ENCODE measurements at regions not wholly inside any gene's neighbourhood (a gene's known extent, or its start where the extent isn't known, plus 50 kb on each side); places are given as distances from the start of the nearest gene placed in this dataset.
"Not testable (repeated sequence)": the region's sequence is repeated elsewhere in the genome, so short reads cannot be mapped to it uniquely, and the experiment has no call there.

GRCh38 chr1:164163289-164163849, 395.6 kb upstream of the PBX1 start:
- DNase-seq (ENCODE audit: low read depth) = no peak

DNA sequence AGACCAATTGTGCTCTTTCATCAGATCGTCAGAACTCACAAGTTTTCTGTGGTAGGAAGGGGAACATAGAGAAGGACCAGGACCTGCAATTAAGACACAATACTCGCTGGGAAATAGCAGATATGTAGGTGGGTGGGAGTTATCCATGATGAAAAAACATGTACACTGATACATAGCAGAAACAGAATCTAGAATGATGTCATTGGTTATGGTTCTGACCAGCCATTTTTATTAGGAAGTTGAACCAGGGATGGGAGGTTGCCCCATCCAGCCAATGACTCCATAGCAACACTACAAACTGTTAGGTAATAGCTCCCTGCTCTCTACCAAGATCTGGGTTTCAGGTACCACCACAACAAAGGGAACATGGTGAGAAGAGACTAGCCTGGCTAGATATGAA, 393.5 kb upstream of the PBX1 start:
- DNase-seq (ENCODE audit: low read depth) = no peak

DNA sequence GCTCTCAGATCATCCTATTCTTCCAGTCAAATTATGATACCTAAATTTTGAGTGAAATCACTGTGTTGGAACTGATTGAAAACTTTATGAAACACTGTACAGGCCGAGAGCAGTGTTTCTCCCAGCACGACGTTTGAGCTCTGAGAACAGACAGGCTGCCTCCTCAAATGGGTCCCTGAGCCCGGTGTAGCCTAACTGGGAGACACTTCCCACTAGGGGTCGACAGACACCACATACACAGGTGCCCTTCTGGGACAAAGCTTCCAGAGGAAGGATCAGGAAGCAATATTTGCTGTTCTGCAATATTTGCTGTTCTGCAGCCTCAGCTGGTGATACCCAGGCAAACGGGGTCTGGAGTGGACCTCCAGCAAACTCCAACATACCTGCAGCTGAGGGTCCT, 392.5 kb upstream of the PBX1 start:
- not testable (repeated sequence) for DNase-seq (ENCODE audit: low read depth)

DNA sequence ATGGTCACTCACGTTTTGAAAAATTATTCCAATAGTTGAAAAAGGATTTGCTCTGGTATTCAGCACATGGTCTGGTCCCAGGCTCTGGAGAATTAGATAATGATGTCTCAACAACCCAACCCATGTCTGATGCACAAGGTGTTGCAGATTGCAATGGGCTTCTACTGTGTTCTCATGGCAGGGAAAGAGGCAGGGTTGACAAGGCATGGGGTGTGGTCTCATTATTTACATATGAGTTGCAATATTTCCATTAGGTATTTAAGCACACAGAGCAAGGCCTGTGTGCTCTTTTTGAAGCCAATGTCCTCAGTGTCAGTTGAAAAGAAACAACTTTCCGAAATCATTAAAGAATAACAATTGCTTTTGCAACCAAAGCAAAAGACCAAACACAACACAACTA, 381.9 kb upstream of the PBX1 start:
- no peak for DNase-seq (ENCODE audit: low read depth)

DNA sequence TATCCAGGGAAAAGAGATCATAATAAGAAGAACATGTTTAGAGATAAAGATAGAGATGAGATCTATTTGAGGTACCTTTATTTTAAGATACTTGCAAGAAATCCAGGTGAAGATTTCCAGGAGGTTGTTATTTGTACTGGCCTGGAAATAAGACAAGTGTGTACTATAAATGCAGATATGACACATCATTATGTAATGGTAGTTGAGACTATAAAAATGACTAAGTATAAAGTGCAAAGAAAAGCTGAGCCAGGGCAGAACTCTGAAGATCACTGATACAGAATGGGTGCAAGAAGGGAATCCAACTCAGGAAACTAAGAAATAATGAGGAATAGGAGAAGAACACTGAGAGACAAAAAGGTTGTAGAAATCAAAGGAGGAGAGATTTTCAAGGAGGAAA, 378.2 kb upstream of the PBX1 start:
- DNase-seq (ENCODE audit: low read depth) = no peak

DNA sequence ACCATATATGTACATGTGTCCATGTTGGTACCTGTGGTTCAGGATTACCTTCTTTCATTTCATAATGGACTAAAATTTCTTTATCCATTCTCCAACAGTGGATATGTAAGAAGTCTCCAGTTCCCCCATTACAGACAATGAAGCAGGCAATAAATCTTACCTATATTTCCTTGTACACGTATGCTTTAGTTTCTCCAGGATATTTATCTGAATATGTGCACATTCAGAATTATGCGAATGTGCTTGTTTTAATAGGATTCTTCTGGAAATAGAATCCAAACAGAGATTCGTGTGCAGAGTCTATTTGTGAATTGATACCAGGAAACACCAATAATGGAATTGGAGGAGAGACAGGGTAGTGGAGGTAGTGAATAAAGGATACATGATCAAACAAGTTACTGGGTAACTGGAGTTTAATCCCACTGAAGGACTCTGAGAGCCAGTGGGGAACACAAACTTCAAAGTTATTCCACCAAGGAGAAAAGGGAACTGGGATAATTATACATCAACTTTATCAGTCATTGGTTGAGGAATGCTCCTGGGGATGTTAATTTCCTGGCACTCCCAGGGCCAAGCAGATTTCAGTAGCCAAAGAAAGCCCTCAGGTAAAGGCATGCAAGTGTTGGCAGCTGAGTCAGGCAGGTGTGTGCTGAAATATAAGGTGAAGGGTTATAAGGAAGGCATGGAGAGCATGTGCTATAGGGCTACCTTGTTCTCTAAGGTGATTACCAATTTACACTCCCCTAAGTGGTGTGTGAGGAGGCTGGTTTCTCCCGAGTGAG, 374.9 kb upstream of the PBX1 start:
- no peak for DNase-seq (ENCODE audit: low read depth)

- no peak for DNase-seq (ENCODE audit: low read depth)
Measured at GRCh38 chr1:164186881-164187280, 372.1 kb upstream of the PBX1 start.

GRCh38 chr1:164188497-164188896, 370.5 kb upstream of the PBX1 start:
- no peak for DNase-seq (ENCODE audit: low read depth)

GRCh38 chr1:164191191-164191590, 367.8 kb upstream of the PBX1 start:
- no peak for DNase-seq (ENCODE audit: low read depth)

- no peak for DNase-seq (ENCODE audit: low read depth)
Measured at GRCh38 chr1:164210211-164210739, 348.7 kb upstream of the PBX1 start.

DNA sequence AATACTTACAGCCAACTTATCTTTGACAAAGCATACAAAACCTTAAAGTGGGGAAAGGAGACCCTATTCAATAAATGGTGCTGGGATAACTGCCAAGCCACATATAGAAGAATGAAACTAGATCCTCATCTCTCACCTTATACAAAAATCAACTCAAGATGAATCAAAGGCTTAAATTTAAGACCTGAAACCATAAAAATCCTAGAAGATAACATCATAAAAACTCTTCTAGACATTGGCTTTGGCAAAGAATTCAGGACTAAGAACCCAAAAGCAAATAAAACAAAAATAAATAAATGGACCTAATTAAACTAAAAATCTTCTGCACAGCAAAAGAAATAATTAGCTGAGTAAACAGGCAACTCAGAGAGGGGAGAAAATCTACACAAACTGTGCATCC, 335.6 kb upstream of the PBX1 start:
- no peak for DNase-seq (ENCODE audit: low read depth)

DNA sequence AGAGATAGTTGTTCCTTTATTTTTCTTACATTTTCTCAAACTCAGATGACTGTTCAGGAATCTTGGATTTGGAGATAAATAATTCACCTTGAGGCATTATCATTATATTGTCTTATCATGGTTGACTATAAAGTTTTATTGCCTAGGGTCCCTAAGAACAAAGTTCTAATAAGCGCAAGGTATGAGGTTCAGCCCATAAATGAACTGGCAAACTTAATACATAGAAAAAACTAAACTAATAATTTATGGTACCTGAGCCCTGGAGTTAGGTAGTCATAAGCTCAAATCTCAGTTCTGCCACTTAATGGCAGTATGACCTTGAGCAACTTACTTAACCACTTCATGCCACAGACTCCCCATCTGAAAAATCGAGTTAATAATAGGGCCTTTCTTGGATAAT, 334.0 kb upstream of the PBX1 start:
- no peak for DNase-seq (ENCODE audit: low read depth)

DNA sequence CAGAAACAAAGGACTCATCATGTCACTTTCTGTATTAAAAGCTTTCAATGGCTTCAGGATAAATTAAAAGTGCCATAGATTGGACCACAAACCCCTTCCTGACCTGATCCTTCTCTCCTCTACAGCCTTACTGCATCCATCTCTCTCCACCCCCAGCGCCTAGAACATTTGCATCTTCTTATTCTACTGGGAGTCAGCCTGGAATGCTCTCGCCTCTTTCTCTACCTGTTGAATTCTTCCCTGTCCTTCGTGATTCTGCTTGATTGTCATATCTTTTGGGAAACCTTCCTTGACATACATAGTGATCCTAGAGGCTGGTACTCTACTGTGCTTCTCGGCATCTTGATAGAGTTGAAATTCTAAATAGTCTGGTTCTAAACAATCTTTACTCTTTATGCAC, 332.0 kb upstream of the PBX1 start:
- no peak for DNase-seq (ENCODE audit: low read depth)

- no peak for DNase-seq (ENCODE audit: low read depth)
Measured at GRCh38 chr1:164228928-164229327, 330.1 kb upstream of the PBX1 start.

DNA sequence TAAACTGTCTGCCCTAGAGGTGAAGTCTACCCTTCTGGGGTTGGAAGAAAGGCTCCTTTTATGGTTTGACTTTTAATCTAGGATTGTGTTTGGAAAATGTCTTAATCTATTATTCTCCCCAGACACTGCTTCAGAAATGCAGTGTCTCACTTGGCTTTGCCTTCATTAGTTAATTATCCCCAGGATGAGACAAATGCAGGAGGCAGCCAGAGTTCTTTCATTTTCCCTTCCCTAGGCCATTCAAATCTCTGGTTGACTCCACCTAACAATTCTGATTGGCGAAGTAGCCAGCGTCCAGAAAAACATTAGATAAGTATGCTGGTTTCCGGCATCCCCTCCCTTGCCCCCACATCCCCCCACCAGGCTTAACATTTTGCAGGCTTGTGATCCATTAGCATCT, 325.8 kb upstream of the PBX1 start:
- no peak for DNase-seq (ENCODE audit: low read depth)

GRCh38 chr1:164240081-164240480, 318.9 kb upstream of the PBX1 start:
- DNase-seq (ENCODE audit: low read depth) = no peak

DNA sequence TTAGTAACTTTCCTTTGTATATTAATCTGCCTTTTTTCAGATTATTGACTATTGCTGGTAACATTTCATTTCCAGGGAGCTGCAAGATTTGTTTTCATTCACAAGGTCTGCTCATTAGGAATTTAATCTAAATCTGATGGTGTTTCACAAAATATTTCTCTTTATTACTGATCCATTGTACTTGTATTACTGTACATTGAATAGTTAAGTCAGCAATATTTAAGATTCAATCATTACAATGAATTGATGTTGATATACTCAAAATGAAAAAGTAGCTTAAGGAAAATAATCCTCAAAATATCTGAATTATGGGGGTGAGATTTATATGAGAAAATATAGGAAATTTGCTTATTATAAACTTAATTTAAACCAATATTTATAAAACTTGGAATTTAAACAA, 308.6 kb upstream of the PBX1 start:
- no peak for DNase-seq (ENCODE audit: low read depth)

DNA sequence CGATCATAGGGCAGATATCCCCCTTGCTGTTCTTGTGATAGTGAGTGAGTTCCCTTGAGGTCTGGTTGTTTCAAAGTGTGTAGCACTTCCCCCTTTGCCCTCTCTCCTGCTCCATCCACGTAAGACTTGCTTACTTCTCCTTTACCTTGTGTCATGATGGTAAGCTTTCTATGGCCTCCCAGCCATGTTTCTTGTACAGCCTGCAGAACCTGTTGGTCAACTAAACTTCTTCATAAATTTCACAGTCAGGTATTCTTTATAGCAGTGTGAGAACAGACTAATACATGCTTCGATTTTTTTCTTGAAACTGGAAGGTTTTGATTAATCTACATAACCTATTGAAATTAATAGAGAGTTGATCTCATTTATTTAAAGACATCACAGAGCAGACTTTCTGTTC, 302.5 kb upstream of the PBX1 start:
- no peak for DNase-seq (ENCODE audit: low read depth)

GRCh38 chr1:164261691-164262240, 297.2 kb upstream of the PBX1 start:
- DNase-seq (ENCODE audit: low read depth) = no peak

- no peak for DNase-seq (ENCODE audit: low read depth)
Measured at GRCh38 chr1:164263540-164263939, 295.4 kb upstream of the PBX1 start.

DNA sequence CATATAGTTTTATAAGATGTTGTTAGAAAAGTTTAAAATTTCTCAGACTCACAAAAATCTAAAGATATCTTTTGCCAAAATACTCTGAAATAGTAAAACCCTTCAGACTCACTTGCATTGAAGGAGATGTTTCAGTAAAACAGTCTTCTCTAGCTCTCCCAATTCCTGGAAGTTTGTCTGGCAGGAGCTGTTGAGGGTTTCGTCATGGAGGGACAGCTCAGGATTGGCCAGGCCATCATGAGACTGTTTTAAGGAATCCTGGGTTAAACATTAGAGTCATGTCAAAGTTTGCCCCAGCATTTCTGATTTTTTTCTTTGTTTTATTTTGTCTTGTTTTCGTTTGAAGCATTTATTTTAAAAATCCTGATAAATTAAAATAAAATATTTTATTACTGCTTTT, 293.8 kb upstream of the PBX1 start:
- no peak for DNase-seq (ENCODE audit: low read depth)

GRCh38 chr1:164272156-164272555, 286.8 kb upstream of the PBX1 start:
- no peak for DNase-seq (ENCODE audit: low read depth)

- DNase-seq (ENCODE audit: low read depth) = no peak
Measured at GRCh38 chr1:164296172-164296571, 262.8 kb upstream of the PBX1 start.

- DNase-seq (ENCODE audit: low read depth) = no peak
Measured at GRCh38 chr1:164308101-164308500, 250.9 kb upstream of the PBX1 start.
